D341Med (cell line): ENCODE measurements at regions not wholly inside any gene's neighbourhood (a gene's known extent, or its start where the extent isn't known, plus 50 kb on each side); places are given as distances from the start of the nearest gene placed in this dataset.

Source experiments
- DNase-seq: peaks from one replicate; pipeline ENCODE4 v3.0.0; 2012; ENCODE audit warnings: low spot score

DNA sequence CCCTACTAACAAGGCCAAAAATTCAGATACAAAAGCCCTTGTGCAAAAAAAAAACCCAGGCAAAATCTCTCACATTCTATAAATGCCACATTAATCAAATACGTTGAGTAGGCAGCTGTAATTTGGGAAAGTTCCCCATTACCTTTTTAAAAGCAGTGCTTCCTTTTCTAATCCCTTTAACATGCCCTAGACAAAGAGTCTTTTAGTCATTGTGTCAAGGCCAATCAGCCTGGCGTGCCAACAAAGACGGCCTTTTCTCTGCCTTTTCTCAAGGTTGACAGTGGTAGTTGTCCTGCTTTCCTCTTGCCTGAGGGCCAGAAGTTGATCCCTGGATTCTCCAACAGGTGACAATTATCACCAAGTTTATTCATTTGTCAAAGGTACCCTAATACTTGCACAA is 62.5 kb upstream of the METAP2 start:
- no peak for DNase-seq

DNA sequence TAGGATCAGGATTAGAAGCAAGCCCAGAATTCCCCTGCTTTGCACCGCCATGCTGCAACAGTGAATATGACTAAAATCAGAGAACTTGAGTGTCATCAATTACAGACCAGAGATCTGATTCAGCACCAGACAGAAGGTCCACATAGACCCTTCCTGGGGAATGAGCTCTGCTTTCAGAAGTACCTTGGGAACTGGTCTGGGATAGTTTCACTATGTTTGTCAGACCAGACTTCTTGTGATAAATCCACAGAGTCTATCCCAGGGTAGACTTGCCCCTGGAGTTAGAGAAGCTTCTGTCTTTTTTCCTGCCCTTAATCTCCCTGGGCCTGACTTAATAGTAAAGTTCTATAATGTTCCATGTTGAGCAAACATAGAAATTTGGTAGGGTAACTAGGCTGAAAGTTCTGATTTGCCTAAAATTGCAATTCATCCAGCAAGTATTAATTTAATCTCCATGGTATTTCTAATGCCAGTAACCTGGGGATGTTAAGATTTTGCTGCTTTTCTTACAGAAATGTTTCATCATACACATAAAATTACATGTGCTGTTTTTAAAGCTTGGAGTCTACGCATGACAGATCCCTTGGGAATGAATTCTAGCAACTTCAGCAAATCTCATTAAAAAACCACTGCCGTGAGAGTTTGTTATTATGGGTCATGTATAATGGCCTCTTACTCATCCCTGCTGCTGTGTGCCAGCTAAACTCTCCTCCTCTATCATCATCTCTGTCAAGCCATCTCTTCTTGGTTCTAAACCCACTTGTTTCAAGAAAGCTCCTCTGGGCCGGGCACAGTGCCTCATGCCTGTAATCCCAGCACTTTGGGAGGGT is 61.3 kb upstream of the METAP2 start:
- DNase-seq: no peak

DNA sequence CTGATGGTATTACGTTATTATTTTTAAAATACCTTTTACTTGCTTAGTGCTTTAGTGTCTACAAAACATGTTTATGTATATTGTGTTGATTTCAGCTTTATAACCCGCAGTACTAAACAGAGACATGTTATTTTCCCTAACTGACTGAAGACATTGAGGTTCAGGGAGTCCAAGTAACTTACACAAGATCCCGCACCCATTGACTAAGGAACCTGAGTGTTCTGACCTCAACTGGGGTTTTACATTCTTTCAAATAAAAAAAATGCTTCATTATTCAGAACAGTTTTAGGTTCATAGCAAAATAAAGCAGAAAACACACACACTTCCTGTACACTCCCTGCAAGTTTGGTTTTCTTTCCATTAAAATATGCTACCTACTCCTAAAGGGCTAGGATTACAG is 60.4 kb upstream of the METAP2 start:
- no peak for DNase-seq

DNA sequence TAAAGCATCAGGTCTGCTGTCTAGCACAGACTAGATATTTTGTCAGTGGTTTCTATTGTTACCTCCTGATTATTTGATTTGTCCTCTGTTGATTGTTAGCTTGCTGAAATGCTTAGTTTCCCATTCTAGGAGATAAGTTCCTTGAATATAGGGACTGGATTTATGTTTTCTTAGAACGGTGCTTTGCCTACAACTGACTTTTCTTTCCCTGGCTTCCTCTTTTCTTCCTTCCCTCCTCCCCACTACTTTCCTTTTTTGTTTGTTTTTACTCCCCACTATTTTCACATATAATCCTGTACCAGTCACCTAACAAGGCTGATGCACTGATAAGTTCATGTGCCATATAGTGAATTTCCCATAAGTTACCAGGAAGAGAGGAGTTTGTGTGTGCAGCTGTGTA is 58.5 kb upstream of the METAP2 start:
- DNase-seq: no peak

DNA sequence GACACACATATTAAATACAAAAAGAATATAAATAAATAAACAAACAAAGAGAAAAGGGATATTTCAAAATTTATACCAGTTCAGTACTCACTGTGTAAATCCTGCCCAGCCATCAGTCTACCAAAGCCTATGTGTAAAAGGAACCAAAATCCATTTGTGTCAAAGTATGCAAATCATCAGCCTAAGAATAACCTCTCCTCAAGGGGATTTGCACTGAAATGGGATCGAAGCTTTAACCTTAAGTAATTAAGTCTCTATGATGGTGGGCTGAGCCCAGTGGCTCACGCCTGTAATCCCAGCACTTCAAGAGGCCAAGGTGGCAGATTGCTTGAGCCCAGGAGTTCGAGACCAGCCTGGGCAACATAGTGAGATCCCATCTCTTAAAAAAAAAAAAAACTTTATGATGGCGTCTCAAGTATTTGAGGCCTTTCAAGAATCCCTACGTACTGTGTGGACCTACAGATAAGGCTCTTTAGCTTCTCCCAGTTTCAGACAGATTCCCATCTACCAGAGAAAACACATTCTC is 57.8 kb upstream of the METAP2 start:
- no peak for DNase-seq

DNA sequence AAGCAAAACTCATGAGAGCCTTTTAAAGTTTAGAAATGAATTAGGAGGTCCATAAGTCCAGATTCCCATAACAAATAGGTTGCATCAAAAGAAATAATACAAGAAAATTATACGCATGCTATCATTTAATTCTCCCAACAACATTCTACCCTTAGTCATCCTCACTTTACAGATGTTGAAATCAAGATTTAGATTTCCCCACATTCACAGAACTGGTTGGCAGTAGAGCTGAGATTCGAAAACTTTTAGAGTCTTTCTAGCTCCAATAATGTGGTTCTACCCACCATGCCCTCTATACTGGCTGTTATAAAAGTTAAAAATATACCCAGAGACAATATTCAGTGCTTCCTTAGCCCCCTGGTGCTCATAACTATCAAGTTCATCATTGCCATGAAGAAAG is 56.6 kb upstream of the METAP2 start:
- DNase-seq: no peak

DNA sequence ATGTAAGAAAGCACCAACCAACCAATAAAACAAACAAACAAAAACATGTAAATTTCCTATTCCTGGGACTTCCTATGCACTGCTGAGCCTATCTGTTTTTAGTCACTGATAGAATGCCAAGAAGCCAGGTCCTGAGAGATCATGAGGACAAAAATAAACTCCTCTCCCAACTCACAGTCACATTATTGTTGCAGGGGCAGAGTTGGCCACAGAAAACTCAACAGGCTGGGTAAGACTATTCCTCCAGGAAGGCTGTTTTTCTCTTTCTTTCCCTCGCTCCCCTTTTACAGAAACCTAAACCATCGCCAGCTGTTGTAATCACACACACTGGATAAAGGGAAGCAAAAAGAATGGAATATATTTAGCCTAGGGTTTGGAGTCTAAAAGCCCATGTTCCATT is 55.8 kb upstream of the METAP2 start:
- DNase-seq: no peak
